HCT116 (cell line): ENCODE measurements at regions not wholly inside any gene's neighbourhood (a gene's known extent, or its start where the extent isn't known, plus 50 kb on each side); places are given as distances from the start of the nearest gene placed in this dataset.

Experiments
- ATAC-seq: fragments of 200-7000 bp; cut with Tn5 transposase; 2 replicates; pipeline ENCODE4 v1.9.1; 2020; ENCODE audit warnings: mild to moderate bottlenecking, moderate library complexity
- BruUV-seq: library from RNA; stranded (reverse); fragments of 400-500 nt; replicated peaks from 2 replicates; lab custom pipeline; 2021; lab: Mats Ljungman, UMichigan
- CTCF ChIA-PET: fragments of 300-600 bp; sonication (Branson Sonifier 250); formaldehyde crosslinking; loops from one replicate; lab custom pipeline; 2021; ENCODE audit warnings: antibody characterized with exemption; lab: Charles Lee
- POLR2A ChIA-PET: fragments of 300-600, 350-600 bp; sonication (Branson Sonifier 250); formaldehyde crosslinking; loops from one replicate; lab custom pipeline; 2021; ENCODE audit warnings: antibody characterized with exemption; lab: Charles Lee
- RAD21 ChIA-PET, 2 experiments: fragments of 300-600 bp; sonication (Branson Sonifier 250); formaldehyde crosslinking; loops; one replicate each; lab custom pipeline; 2023; ENCODE audit warnings: low total read pairs in 2 of 2; ENCODE audit not compliant: uncharacterized antibody in 2 of 2, unreplicated experiment in 2 of 2, low non-redundant PET in 1 of 2; lab: Charles Lee
- DNase-seq: peaks from one replicate; pipeline ENCODE4 v3.0.0-alpha.2; 2010; ENCODE audit warnings: low read depth, low spot score
- H2AFZ ChIP-seq: fragments of 200-600 bp; shearing (Covaris generic), sonication (generic); 2 replicates; pipeline ENCODE4 v1.6.1; 2017; ENCODE audit warnings: low read depth, mixed run types, mixed read lengths, antibody characterized with exemption, low read length; ENCODE audit not compliant: poor library complexity, severe bottlenecking
- H3K27ac ChIP-seq: 2 replicates; pipeline ENCODE4 v1.5.1; 2012; ENCODE audit warnings: low read depth, low read length
- H3K27me3 ChIP-seq: fragments of 200-600 bp; sonication (generic); 2 replicates; pipeline ENCODE4 v1.6.1; 2016; ENCODE audit warnings: mixed run types, low read length, mixed read lengths; ENCODE audit not compliant: insufficient read depth
- H3K36me3 ChIP-seq, 2 experiments: fragments of 200-500 bp in 1 of 2; fragments of 200-600 bp in 1 of 2; sonication (Bioruptor generic) in 1 of 2; sonication (generic) in 1 of 2; 2 replicates each; pipeline versions ENCODE4 v1.5.1 to v1.6.1; 2014 to 2016; ENCODE audit warnings: low read length in 2 of 2, inconsistent platforms in 1 of 2, mixed read lengths in 1 of 2, mixed run types in 1 of 2; ENCODE audit not compliant: insufficient read depth in 2 of 2, control insufficient read depth in 1 of 2
- H3K4me1 ChIP-seq, 2 experiments: fragments of 200-600 bp in 1 of 2; sonication (generic) in 1 of 2; 2 replicates each; pipeline versions ENCODE4 v1.5.1 to v1.6.1; 2012 to 2017; ENCODE audit warnings: low read length in 2 of 2, inconsistent platforms in 1 of 2, mild to moderate bottlenecking in 1 of 2, mixed read lengths in 1 of 2, mixed run types in 1 of 2, moderate library complexity in 1 of 2; ENCODE audit not compliant: insufficient read depth in 2 of 2, control insufficient read depth in 1 of 2
- H3K4me2 ChIP-seq: fragments of 200-600 bp; sonication (generic); 2 replicates; pipeline ENCODE4 v1.6.1; 2017; ENCODE audit warnings: mixed run types, low read length, mixed read lengths
- H3K4me3 ChIP-seq, 2 experiments: fragments of 200-600 bp in 1 of 2; sonication (generic) in 1 of 2; replicated peaks in 1 of 2; 2 replicates each; pipeline ENCODE4 v1.5.1; 2011 to 2016; ENCODE audit warnings: low read length in 2 of 2, control low read depth in 1 of 2, low read depth in 1 of 2, mild to moderate bottlenecking in 1 of 2, mixed read lengths in 1 of 2, mixed run types in 1 of 2
- H3K79me2 ChIP-seq: fragments of 200-600 bp; sonication (generic); 2 replicates; pipeline ENCODE4 v1.6.1; 2017; ENCODE audit warnings: mild to moderate bottlenecking, mixed run types, low read length, moderate library complexity, mixed read lengths; ENCODE audit not compliant: insufficient read depth
- H3K9ac ChIP-seq: fragments of 200-600 bp; sonication (generic); 2 replicates; pipeline ENCODE4 v1.6.1; 2016; ENCODE audit warnings: low read length, mixed read lengths
- H3K9me2 ChIP-seq: fragments of 200-600 bp; sonication (generic), shearing (Covaris generic); 2 replicates; pipeline ENCODE4 v1.6.1; 2017; ENCODE audit warnings: mixed run types, mild to moderate bottlenecking, moderate library complexity; ENCODE audit not compliant: insufficient read depth
- H3K9me3 ChIP-seq, 2 experiments: fragments of 200-500 bp in 1 of 2; fragments of 200-600 bp in 1 of 2; sonication (Bioruptor generic) in 1 of 2; sonication (generic) in 1 of 2; 2 replicates each; pipeline ENCODE4 v1.6.1; 2014 to 2017; ENCODE audit warnings: low read length in 2 of 2, mixed read lengths in 2 of 2, inconsistent platforms in 1 of 2, low read depth in 1 of 2, mild to moderate bottlenecking in 1 of 2, mixed run types in 1 of 2, moderate library complexity in 1 of 2; ENCODE audit not compliant: control insufficient read depth in 1 of 2, insufficient read depth in 1 of 2
- H4K20me1 ChIP-seq: fragments of 200-600 bp; sonication (generic), shearing (Covaris generic); 2 replicates; pipeline ENCODE4 v1.6.1; 2017; ENCODE audit warnings: mixed run types, mild to moderate bottlenecking, moderate library complexity; ENCODE audit not compliant: insufficient read depth
- ATF3 ChIP-seq: IDR thresholded peaks from 2 replicates; pipeline ENCODE4 v1.6.1; 2012
- CEBPB ChIP-seq: IDR thresholded peaks from 2 replicates; pipeline ENCODE4 v1.6.1; 2012; ENCODE audit warnings: low read depth
- CTCF ChIP-seq, 3 experiments: fragments of 200-600 bp in 1 of 3; sonication (generic) in 1 of 3; IDR thresholded peaks in 2 of 3; conservative IDR thresholded peaks in 1 of 3; 2 replicates each; pipeline ENCODE4 v1.5.1; 2012 to 2017; ENCODE audit warnings: low read depth in 2 of 3, low read length in 2 of 3, antibody characterized with exemption in 1 of 3, borderline replicate concordance in 1 of 3, control low read depth in 1 of 3, mild to moderate bottlenecking in 1 of 3, mixed read lengths in 1 of 3, mixed run types in 1 of 3, moderate library complexity in 1 of 3; ENCODE audit not compliant: insufficient read depth in 1 of 3
- EGR1 ChIP-seq: IDR thresholded peaks from 2 replicates; pipeline ENCODE4 v1.6.1; 2012; ENCODE audit warnings: low read depth
- ELF1 ChIP-seq: IDR thresholded peaks from 2 replicates; pipeline ENCODE4 v1.6.1; 2012; ENCODE audit warnings: low read depth, borderline replicate concordance
- EZH2phosphoT487 ChIP-seq: fragments of 200-600 bp; IDR thresholded peaks from 2 replicates; pipeline ENCODE4 v1.6.1; 2018; ENCODE audit warnings: antibody characterized with exemption, borderline replicate concordance
- FOSL1 ChIP-seq: IDR thresholded peaks from 2 replicates; pipeline ENCODE4 v1.6.1; 2012; ENCODE audit warnings: low read depth
- MAX ChIP-seq: IDR thresholded peaks from 2 replicates; pipeline ENCODE4 v1.6.1; 2012
- POLR2A ChIP-seq: IDR thresholded peaks from 2 replicates; pipeline ENCODE4 v1.7.0; 2011; ENCODE audit warnings: borderline replicate concordance; ENCODE audit not compliant: insufficient read depth, insufficient read length; ENCODE audit errors: extremely low read depth
- RAD21 ChIP-seq: IDR thresholded peaks from 2 replicates; pipeline ENCODE4 v1.6.1; 2012; ENCODE audit warnings: low read depth, mild to moderate bottlenecking
- REST ChIP-seq: IDR thresholded peaks from 2 replicates; pipeline ENCODE4 v1.6.1; 2012; ENCODE audit warnings: low read depth
- SIN3A ChIP-seq: IDR thresholded peaks from 2 replicates; pipeline ENCODE4 v1.6.1; 2012; ENCODE audit warnings: low read depth
- SRF ChIP-seq: IDR thresholded peaks from 2 replicates; pipeline ENCODE4 v1.6.1; 2012; ENCODE audit warnings: low read depth
- TCF7L2 ChIP-seq: IDR thresholded peaks from 2 replicates; pipeline ENCODE4 v1.7.0; 2011; ENCODE audit warnings: borderline replicate concordance, inconsistent platforms; ENCODE audit not compliant: insufficient read depth, insufficient read length; ENCODE audit errors: extremely low read depth
- YY1 ChIP-seq: IDR thresholded peaks from 2 replicates; pipeline ENCODE4 v1.6.1; 2011; ENCODE audit warnings: low read length, low read depth, moderate library complexity, mild to moderate bottlenecking; ENCODE audit not compliant: insufficient replicate concordance; ENCODE audit errors: extremely low read depth
- ZFX ChIP-seq: fragments of 450-650 bp; IDR thresholded peaks from 2 replicates; pipeline ENCODE4 v1.6.1; 2017
- intact Hi-C: fragments of 100-400 bp; cut with micrococcal nuclease; formaldehyde crosslinking; loops from 2 replicates; pipeline ENCODE4 v1.10.0; 2022

GRCh38 chr1:184191181-184191621 lies 139.7 kb downstream of the TSEN15 start:
- no peak overlapping the region for H2AFZ ChIP-seq
- H3K27me3 ChIP-seq, result no peaks in the 10 kb centered on the region
- no peaks in the 10 kb centered on the region for H3K4me1 ChIP-seq
- no peak for ATAC-seq
- no peak overlapping the region for H3K9ac ChIP-seq
- no peak for DNase-seq
- no peaks in the 10 kb centered on the region for H3K36me3 ChIP-seq
- no TSS peak for BruUV-seq
- ChIA-PET RAD21 (no interaction called here), CTCF (no interaction called here), POLR2A (no interaction called here)
- no peaks in the 10 kb centered on the region for H3K9me2 ChIP-seq
- H3K27ac ChIP-seq, result no peak overlapping the region
- H3K9me3 ChIP-seq, result no peaks in the 10 kb centered on the region
- no peaks in the 10 kb centered on the region for H3K79me2 ChIP-seq
- no peak overlapping the region for H3K4me3 ChIP-seq
- no peaks in the 10 kb centered on the region for H4K20me1 ChIP-seq
- intact Hi-C loops, result no loop called here
- H3K4me2 ChIP-seq, result no peak overlapping the region
- TF ChIP-seq TCF7L2 (no peak), YY1 (no peak), ATF3 (no peak), SIN3A (no peak), MAX (no peak)

GRCh38 chr1:184192796-184193195 lies 141.3 kb downstream of the TSEN15 start:
- DNase-seq (no peak), ATAC-seq (no peak)
- Histone ChIP-seq H3K4me1 (no peaks in the 10 kb centered on the region), H3K27me3 (no peaks in the 10 kb centered on the region), H2AFZ (no peak overlapping the region), H4K20me1 (no peaks in the 10 kb centered on the region), H3K27ac (no peak overlapping the region), H3K36me3 (no peaks in the 10 kb centered on the region), H3K9me2 (no peaks in the 10 kb centered on the region), H3K4me3 (no peak overlapping the region), H3K9me3 (no peaks in the 10 kb centered on the region), H3K4me2 (no peak overlapping the region), H3K79me2 (no peaks in the 10 kb centered on the region), H3K9ac (no peak overlapping the region)
- intact Hi-C loops, result no loop called here
- RAD21 ChIA-PET, result no interaction called here
- CTCF ChIA-PET, result no interaction called here
- POLR2A ChIA-PET, result no interaction called here
- BruUV-seq, result no TSS peak
- TF ChIP-seq POLR2A, result no peak
- no peak for TF ChIP-seq CTCF (IDR thresholded peaks at IDR 0.05 in 2 of 3, conservative IDR thresholded peaks at IDR 0.05 in 1 of 3; ENCODE audit: borderline replicate concordance in 1 of 3, insufficient read depth in 1 of 3, low read depth in 2 of 3, low read length in 2 of 3)
- no peak for TF ChIP-seq CEBPB
- TF ChIP-seq ELF1, result no peak
- TF ChIP-seq FOSL1, result no peak
- no peak for TF ChIP-seq RAD21
- TF ChIP-seq SRF, result no peak
- no peak for TF ChIP-seq ZFX
- no peak for TF ChIP-seq ATF3
- TF ChIP-seq EZH2phosphoT487, result no peak
- no peak for TF ChIP-seq EGR1
- TF ChIP-seq TCF7L2, result no peak
- no peak for TF ChIP-seq REST
